Skin epidermis (tissue), 12 donors: ENCODE measurements at regions not wholly inside any gene's neighbourhood (a gene's known extent, or its start where the extent isn't known, plus 50 kb on each side); places are given as distances from the start of the nearest gene placed in this dataset.
"Not testable (repeated sequence)": the region's sequence is repeated elsewhere in the genome, so short reads cannot be mapped to it uniquely, and the experiment has no call there.

ENCODE experiments used
- H3K27ac ChIP-seq, 21 experiments: fragments of 200-600 bp; sonication (generic) in 11 of 21; one replicate each; pipeline ENCODE4 v1.5.0; 2020; ENCODE audit warnings: mild to moderate bottlenecking in 3 of 21, inconsistent platforms in 2 of 21, moderate library complexity in 2 of 21
- H3K4me3 ChIP-seq, 7 experiments: fragments of 200-600 bp; sonication (generic) in 2 of 7; one replicate each; pipeline ENCODE4 v1.5.0; 2020; ENCODE audit warnings: inconsistent platforms in 2 of 7, mild to moderate bottlenecking in 2 of 7, moderate library complexity in 1 of 7

GRCh38 chr10:108601851-108602250 lies 1321.5 kb downstream of the XPNPEP1 start:
- Histone ChIP-seq H3K4me3 (no peak overlapping the region), H3K27ac (no peak overlapping the region)

- not testable (repeated sequence) for H3K4me3 ChIP-seq, H3K27ac ChIP-seq
These were observed 1322.8 kb downstream of the XPNPEP1 start for GRCh38 chr10:108600511-108600910.

- H3K27ac ChIP-seq, H3K4me3 ChIP-seq: not testable (repeated sequence)
These were observed 1324.0 kb downstream of the XPNPEP1 start for GRCh38 chr10:108599317-108599716.

- H3K4me3 ChIP-seq: no peak overlapping the region
- H3K27ac ChIP-seq: no peak overlapping the region
These were observed 1324.5 kb downstream of the XPNPEP1 start for GRCh38 chr10:108598831-108599230.

GRCh38 chr10:108598320-108598695 lies 1325.0 kb downstream of the XPNPEP1 start:
- Histone ChIP-seq H3K4me3 (no peak overlapping the region), H3K27ac (no peak overlapping the region)

- H3K4me3 ChIP-seq: no peak overlapping the region
- no peak overlapping the region for H3K27ac ChIP-seq
These were observed 1325.5 kb downstream of the XPNPEP1 start for GRCh38 chr10:108597657-108598319.

GRCh38 chr10:108597031-108597430 lies 1326.3 kb downstream of the XPNPEP1 start:
- H3K4me3 ChIP-seq: no peak overlapping the region
- no peak overlapping the region for H3K27ac ChIP-seq

- H3K27ac ChIP-seq: no peak overlapping the region
- H3K4me3 ChIP-seq: no peak overlapping the region
These were observed 1330.4 kb downstream of the XPNPEP1 start for GRCh38 chr10:108592956-108593355.

- H3K4me3 ChIP-seq: no peak overlapping the region
These were observed 1331.9 kb downstream of the XPNPEP1 start for GRCh38 chr10:108591417-108591816.

GRCh38 chr10:108586424-108586823 lies 1336.9 kb downstream of the XPNPEP1 start:
- H3K4me3 ChIP-seq: no peak overlapping the region
- H3K27ac ChIP-seq: no peak overlapping the region

More at GRCh38 chr10:108591417-108591816, 1331.9 kb downstream of the XPNPEP1 start:
- H3K27ac ChIP-seq: no peak overlapping the region

- Histone ChIP-seq H3K4me3 (no peak overlapping the region), H3K27ac (no peak overlapping the region)
These were observed 1339.4 kb downstream of the XPNPEP1 start for GRCh38 chr10:108583877-108584276.

- H3K27ac ChIP-seq: no peak overlapping the region
- no peak overlapping the region for H3K4me3 ChIP-seq
These were observed 1340.4 kb downstream of the XPNPEP1 start for GRCh38 chr10:108582888-108583287.

- no peak overlapping the region for H3K27ac ChIP-seq
These were observed 1340.9 kb downstream of the XPNPEP1 start for GRCh38 chr10:108582387-108582786.

GRCh38 chr10:108578258-108578657 lies 1345.1 kb downstream of the XPNPEP1 start:
- no peak overlapping the region for H3K4me3 ChIP-seq
- H3K27ac ChIP-seq: no peak overlapping the region

More at GRCh38 chr10:108582387-108582786, 1340.9 kb downstream of the XPNPEP1 start:
- no peak overlapping the region for H3K4me3 ChIP-seq

- Histone ChIP-seq H3K4me3 (no peak overlapping the region), H3K27ac (no peak overlapping the region)
These were observed 1349.1 kb downstream of the XPNPEP1 start for GRCh38 chr10:108574233-108574632.

GRCh38 chr10:108568824-108569223 lies 1354.5 kb downstream of the XPNPEP1 start:
- no peak overlapping the region for H3K27ac ChIP-seq

GRCh38 chr10:108567899-108568752 lies 1355.2 kb downstream of the XPNPEP1 start:
- H3K27ac ChIP-seq: no peak overlapping the region
- H3K4me3 ChIP-seq: no peak overlapping the region

More at GRCh38 chr10:108568824-108569223, 1354.5 kb downstream of the XPNPEP1 start:
- no peak overlapping the region for H3K4me3 ChIP-seq

GRCh38 chr10:108566316-108567107 lies 1356.8 kb downstream of the XPNPEP1 start:
- no peak overlapping the region for H3K4me3 ChIP-seq
- no peak overlapping the region for H3K27ac ChIP-seq

- no peak overlapping the region for H3K4me3 ChIP-seq
- no peak overlapping the region for H3K27ac ChIP-seq
These were observed 1361.2 kb downstream of the XPNPEP1 start for GRCh38 chr10:108562105-108562504.

GRCh38 chr10:108561649-108562048 lies 1361.7 kb downstream of the XPNPEP1 start:
- H3K4me3 ChIP-seq: no peak overlapping the region
- no peak overlapping the region for H3K27ac ChIP-seq
